HG02870 (cell line): ENCODE measurements at regions not wholly inside any gene's neighbourhood (a gene's known extent, or its start where the extent isn't known, plus 50 kb on each side); places are given as distances from the start of the nearest gene placed in this dataset.
"Not testable (repeated sequence)": the region's sequence is repeated elsewhere in the genome, so short reads cannot be mapped to it uniquely, and the experiment has no call there.

Source experiments
- ATAC-seq: cut with Tn5 transposase; IDR thresholded peaks from one replicate; pipeline ENCODE4 v1.9.1; 2021; ENCODE audit warnings: mild to moderate bottlenecking, moderate library complexity; ENCODE audit not compliant: unreplicated experiment

DNA sequence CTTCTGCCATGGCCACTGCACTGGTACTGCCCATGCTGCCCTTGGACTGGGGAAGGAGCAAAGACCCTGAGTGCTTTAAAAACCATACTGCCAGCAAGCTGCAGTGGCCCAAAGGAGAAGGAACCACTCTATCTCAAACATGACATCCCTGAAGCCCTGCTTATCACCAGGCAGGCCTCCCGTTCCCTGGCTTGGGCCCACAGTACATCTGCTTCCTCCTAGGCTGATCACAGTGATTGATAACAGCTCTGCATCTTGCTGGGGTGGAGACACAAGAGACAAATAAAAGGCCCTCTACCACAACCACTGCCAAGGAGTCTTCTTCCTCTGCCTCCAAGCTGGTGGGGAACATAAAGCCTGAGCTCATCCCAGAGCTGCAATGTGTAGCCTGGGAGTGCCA, 567.5 kb downstream of the TRHDE start:
- ATAC-seq: no peak

DNA sequence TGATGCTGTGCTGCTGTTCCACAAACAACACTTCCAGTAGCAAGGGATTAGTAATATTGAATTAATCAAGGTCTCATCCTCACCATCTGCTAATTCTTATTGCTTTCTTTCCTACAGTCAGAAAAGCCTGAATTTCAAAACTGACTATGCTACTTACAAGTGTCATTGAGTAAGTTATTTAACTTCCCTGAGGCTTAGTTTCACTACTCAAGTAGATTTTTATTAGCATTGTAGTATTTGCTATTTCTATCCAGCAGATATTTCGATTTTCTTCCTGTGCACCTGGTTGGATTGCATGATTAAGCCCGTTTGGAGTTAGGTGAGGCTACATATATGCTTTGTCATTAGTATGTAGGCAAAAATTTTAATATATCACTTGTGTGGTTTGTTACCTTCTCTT, 591.5 kb downstream of the TRHDE start:
- no peak for ATAC-seq

DNA sequence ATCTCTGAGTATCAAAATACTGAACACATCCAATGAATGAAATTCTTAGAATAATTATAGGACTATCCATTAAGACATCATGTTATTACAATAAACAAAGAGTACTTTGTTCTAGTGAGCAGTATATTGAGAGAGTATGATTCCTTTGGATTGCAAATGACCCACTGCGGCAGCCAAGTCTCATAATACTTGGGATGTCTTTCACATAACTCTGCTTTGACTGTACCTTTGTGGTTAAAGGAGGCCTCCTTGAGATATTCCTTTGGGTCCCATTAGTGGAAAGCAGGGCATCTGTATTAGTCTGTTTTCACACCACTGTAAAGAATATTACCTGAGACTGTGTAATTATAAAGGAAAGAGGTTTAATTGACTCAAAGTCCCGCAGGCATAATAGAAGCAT, 593.8 kb downstream of the TRHDE start:
- no peak for ATAC-seq

DNA sequence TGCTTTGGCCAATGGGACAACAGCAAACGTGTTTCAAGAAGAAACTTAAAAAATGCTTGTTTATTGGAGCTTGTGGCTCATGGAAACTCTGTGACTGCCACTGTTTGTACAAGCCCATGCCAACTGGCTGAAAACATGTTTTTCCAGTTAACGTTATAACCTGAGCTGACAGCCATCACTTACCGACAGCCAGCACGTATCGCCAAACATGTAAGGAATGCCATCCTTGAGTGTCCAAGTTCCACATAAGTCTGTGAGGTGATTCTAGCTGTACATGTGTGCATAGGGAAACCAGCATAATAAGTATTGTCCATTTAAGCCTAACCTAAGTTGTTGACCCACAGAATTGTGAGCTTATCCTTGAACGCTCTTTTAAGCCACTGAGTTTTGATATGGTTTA, 596.9 kb downstream of the TRHDE start:
- no peak for ATAC-seq

DNA sequence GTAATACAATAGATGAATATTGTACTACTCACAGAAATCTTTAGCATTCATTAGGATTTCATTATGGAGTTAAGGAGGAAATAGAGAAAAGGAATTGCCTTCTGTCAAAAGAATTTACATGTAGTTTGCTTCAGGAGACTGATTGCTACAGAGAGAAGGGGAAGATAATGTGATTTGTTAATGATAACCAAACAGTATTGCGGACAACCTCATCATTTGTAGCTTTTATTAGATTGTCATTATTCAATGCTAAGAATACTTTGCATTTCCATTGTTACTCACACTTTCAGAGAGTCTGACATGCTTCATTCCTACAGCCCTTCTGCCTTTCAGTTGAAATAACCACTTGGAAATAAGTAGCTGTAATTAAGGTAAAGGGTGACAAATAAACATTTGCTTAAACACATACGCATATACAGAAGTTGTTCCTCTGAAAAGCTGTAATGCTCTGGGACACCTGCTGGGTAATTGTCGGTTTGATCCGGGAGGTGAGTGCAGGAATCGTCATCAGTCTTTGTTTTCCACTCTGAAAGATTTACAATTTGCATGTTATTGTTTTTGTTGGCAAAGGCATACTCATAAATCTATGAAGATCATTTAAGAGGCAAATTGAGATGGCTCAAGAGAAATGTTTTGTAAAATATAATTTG, 600.2 kb downstream of the TRHDE start:
- ATAC-seq: no peak

DNA sequence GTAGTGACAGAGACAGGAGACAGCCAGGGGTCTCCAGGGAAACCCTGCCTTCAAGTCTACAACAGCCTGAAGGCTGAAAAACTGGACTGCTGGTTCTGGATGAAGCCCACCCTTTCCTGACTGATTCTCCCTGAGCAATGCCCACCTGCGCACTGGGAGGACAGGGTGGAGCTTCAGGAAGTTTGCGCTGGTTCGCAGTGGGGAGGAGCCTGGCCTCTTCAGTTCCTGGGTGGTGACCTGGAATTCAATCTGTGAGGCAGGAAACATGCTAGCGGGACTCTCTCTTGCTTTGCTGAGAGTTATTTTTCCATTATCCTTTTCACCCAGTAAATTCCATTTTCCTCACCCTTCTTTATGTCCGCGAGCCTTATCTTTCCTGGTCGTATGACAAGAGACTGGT, 600.8 kb downstream of the TRHDE start:
- no peak for ATAC-seq

DNA sequence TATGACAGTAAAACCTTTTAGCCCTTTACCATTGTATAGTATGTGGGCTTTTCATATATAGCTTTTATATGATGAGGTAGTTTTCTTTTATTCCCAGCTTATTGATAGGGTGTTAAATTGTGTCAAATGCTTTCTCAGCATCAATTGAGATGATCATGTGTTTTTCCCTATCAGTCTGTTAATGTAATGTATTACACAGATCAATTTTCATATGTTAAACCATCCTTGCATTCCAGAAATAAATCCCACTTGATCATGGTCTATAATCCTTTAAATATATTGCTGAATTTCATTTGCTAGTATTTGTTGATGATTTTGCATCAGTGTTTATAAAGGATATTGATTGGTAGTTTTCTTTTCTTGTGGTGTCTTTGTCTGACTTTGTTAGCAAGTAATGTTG, 603.9 kb downstream of the TRHDE start:
- ATAC-seq: no peak

DNA sequence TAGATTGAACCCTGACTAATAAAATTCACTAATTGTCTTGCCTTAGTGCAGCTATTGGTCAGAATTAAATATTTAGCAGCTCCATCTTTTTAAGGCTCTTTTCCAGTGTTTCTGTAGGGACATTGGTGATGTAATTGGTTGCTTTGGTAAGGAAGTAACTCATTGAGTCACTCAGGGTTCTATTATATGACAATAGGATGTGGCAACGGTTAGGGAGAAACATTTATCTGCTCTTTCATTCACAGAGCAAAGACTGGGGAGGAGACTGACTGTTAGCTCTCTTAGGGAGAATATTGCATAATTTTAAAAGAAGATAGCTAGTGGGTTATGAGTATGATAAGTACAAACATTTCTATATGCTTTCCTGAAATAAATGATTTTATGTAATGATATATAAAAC, 616.5 kb downstream of the TRHDE start:
- ATAC-seq: no peak

DNA sequence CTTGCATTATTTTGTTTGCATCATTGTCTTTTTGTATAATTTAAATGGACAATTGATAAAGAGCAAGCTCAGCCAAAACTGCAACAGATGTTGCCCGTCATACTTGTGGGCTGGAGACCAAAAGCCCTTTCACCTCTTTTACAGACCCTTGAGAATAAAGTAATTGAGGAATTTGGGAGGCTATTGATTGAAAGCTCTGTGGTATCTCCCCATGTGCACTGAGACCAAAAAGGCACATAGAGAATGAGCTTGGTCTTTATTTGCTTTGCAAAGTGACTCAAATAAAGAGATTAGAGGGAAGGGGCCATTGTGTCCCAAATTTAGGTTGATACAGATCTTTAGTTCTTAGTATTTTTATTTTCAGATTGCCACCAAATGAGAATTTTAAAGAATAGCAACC, 617.6 kb downstream of the TRHDE start:
- ATAC-seq: no peak

DNA sequence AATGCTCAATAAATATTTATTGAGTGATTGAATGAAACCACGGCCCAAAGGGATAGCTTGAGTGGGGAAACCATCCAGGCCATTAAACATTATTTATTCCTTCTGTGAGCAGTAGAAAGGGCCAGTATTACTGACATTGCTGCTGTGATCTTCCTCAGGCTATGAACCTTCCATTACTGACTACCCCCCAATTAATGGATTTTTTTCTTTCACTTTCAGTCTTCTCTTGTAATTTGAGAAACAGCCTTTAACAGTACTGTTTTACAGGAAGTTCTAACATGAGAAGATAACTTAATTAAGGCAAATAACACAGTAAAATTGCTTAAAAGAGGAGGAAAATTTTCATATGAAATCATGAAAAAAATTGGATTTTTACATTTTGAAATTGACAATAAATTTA, 629.5 kb downstream of the TRHDE start:
- ATAC-seq: no peak

DNA sequence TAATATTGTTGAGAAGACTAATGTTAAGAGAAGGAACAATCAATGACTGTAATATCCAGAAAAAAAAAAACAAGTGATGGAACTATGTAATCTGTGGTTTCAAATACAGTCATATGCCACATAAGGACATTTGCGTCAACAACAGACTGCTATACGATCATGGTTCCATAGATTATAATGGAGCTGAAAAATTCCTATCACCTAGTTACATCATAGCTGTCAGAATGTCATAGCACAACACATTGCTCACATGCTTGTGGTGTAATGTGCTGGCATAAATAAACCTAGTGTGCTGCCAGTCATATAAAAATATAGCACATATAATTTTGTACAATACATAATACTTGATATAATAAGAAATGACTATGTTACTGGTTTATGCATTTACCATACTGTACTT, 653.5 kb downstream of the TRHDE start:
- ATAC-seq: no peak

DNA sequence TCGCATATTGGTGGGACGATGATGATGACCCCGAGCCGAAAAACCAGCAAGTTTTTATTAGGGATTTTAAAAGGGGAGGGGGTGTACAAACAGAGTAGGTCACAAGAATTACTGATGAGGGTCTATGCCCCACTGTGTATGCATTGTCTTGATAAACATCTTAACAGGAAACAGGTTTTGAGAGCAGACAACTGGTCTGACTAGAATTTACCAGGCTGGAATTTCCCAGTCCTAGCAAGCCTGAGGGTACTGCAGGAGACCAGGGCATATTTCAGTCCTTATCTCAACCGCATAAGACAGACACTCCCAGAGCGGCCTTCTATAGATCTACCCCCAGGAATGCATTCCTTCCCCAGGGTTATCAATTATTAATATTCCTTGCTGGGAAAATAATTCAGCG, 659.7 kb downstream of the TRHDE start:
- not testable (repeated sequence) for ATAC-seq

DNA sequence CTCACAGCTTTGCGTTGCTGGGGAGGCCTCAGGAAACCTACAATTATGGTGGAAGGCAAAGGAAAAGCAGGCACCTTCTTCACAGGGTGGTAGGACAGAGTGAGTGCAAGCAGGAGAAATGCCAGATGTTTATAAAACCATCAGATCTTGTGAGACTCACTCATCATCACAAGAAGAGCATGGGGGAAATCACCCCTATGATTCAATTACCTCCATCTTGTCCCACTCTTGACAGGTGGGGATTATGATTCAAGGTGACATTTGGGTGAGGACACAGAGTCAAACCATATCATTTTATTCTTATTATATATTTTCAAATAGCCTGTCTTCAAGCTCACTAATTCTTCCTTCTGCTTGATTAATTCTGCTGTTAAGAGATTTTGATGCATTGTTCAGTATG, 665.3 kb downstream of the TRHDE start:
- no peak for ATAC-seq

DNA sequence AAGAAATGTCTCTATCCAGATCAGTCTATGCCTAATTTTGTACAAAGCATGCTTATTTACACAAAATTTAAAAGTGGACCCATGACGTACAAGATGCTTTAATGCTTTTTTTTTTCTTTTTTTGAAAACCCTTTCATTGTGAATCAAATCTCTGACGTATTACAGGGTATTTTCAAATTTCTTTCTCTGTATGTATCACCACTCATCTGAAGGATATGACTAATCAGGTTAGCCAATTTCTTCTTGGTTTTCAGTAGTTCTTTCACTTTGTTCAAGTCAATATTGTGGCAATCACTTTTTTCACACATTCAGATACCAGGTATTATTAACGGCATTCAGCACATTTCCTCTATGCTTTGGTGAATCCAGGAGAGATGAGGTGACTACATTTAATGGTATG, 685.3 kb downstream of the TRHDE start:
- ATAC-seq: no peak

DNA sequence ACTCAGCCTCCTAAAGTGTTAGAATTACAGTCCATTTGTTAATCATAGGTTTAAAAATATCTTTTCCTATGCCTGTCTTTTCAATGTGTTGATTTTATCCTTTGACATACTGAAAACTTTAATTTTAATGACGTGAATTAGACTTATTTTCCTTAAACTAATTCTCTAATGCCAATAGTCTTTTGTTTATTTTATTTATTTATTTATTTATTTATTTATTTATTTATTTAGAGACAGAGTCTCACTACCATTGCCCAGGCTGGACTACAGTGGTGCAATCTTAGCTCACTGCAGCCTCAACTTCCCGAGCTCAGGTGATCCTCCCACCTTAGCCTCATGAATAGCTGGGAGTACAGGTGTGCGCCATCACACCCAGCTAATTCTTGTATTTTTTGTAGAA, 694.5 kb downstream of the TRHDE start:
- no peak for ATAC-seq

DNA sequence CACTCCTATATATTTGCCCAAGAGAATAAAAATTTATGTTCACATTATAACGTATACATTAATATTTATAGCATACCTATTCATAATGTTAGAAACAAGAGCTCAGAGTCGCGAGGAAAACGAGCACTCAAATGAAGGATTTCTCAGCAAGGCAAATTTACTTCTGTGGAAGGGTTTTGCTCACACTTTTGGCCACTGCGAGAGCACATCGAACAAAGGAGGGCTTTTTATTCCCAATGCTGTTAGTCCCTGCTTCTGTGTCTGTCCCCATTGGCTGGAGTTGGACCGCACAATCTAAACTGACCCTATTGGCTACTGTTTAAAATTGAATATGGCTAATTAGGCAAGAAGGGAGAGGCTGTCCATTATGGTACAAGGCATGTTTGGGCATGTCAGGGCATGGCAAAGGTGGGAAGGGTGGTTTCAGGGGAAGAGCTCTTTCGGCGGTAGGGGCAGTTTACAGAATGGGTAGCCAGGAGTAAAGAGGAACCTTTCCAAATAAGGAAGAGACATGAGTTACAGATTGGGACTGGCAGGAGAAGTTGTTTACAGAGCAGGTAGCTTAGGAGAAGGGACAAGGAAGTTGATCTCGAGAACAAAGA, 702.9 kb downstream of the TRHDE start:
- ATAC-seq: no peak

DNA sequence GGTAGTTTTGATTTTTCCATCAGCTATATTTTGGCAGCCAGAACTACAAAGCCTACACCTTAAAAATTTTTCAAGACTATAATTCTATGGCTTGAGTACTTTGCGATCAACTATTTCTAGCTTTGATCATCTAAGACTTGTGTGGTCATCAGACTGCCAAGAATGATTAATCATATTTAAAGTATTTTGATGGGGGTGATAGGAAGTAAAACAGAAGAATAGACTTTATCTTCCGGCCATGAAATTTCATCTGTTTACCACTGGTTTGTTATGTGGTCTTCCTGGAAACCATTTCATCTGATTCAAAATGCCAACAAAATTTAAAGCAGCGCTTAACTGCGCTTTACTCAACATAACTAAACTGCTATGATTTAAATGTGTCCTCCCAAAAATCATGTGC, 706.8 kb downstream of the TRHDE start:
- no peak for ATAC-seq

DNA sequence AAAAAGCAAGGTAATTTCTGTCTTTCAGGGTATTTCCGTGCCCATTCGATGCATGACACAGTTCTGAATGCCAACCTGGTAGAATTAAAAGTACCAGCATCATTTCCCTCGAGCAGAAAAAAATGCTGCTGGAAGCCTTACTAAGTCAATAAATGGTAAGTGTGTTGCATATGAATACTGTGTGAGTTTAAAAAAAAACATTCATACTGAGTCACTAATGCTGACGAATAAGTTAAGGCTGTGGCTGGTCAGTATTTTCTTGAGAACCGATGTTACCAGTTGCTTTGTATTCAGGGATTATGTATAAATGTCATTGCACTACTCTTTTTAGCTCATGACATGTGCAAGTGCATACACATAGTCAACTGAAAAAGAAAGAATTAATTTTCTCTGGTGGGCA, 710.2 kb downstream of the TRHDE start:
- no peak for ATAC-seq

DNA sequence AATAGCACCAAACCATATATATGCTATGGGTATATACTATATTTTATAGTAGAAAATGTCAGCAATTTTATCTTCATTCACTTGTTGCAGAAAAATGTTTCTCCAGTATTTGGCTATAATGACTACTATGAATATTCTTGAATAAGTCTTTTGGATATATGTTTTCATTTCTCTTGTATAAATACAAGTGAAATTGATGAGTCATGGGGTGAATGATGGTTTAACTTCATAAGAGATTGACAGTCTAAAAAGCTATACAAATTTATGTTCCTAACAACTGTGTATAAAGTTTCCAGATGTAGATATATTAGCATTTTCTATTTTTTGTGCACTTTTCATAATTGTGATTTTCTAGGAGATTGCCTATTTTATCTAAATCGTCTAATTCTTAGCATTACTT, 714.8 kb downstream of the TRHDE start:
- no peak for ATAC-seq

DNA sequence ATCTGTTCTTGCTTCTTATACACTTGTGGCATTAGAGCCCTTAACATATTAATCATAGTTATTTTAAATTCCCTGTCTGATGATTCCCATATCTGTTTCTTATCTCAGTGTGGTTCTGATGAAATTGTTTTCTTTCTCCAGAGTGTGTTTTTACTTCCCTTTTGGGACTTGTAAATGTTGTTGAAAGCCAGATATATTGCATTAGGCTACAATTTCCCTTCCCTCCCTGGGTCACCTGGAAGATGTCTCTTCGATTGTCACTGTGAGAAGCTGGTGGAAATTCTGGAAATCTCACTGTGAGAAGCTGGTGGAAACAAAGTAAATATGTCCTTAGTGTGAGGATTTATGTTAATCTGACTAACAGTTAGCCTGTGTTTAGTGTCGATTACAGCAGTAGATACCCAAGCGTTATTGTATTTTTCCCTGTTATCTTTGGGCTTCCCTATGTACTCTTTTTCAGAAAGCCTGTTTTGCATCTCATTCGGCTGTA, 717.3 kb downstream of the TRHDE start:
- no peak for ATAC-seq

DNA sequence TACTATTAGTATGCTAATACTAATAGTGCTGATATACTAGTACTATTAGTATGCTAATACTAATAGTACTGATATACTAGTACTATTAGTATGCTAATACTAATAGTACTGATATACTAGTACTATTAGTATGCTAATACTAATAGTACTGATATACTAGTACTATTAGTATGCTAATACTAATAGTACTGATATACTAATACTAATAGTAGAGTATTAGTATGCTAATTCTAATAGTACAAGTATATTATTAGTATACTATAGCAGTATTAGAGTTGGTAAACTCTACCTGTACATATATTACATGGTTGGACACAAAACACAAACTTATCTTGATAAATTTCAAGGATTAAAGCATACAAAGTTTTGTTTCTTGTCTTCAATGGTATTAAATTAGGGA, 722.9 kb downstream of the TRHDE start:
- ATAC-seq: not testable (repeated sequence)

DNA sequence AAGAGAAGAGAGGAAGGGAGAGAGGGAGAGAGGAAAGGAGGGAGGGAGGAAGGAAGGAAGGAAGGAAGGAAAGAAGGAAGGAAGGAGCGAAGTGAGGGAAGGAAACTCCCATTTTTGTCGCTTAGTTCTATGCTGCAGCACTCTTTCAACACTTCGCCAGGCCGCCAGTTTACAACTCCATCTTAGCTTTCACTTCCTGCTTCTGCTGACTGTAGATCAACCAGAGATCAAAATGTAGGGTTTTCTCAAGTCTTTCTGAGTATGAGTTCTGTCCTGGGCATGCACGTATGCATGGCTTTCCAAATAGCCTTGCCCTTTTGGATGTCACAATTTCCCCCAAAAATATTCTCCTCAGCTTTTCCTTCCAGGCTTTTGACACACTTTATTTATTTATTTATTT, 723.4 kb downstream of the TRHDE start:
- no peak for ATAC-seq

DNA sequence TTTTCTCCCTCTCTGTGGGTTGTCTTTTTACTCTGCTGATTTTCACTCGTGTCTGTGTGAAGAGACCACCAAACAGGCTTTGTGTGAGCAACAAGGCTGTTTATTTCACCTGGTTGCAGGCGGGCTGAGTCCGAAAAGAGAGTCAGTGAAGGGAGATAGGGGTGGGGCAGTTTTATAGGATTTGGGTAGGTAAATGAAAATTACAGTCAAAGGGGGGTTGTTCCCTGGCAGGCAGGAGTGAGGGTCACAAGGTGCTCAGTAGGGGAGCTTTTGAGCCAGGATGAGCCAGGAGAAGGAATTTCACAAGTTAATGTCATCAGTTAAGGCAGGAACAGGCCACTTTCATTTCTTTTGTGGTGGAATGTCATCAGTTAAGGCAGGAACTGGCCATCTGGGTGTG, 729.6 kb downstream of the TRHDE start:
- ATAC-seq: not testable (repeated sequence)
